Fibroblast of skin of right biceps (primary cell): ENCODE measurements at regions not wholly inside any gene's neighbourhood (a gene's known extent, or its start where the extent isn't known, plus 50 kb on each side); places are given as distances from the start of the nearest gene placed in this dataset.
"Not testable (repeated sequence)": the region's sequence is repeated elsewhere in the genome, so short reads cannot be mapped to it uniquely, and the experiment has no call there.

Experiments used
- DNase-seq: peaks from one replicate; pipeline ENCODE4 v3.0.0-alpha.2; 2013

- no peak for DNase-seq
Observed at GRCh38 chr7:108627476-108628051, 57.9 kb downstream of the DNAJB9 start.

- no peak for DNase-seq
Observed at GRCh38 chr7:108628678-108629077, 59.0 kb downstream of the DNAJB9 start.

GRCh38 chr7:108629651-108630400, 60.2 kb downstream of the DNAJB9 start:
- peak; percentile 24 for DNase-seq

- no peak for DNase-seq
Observed at GRCh38 chr7:108634036-108634435, 64.4 kb downstream of the DNAJB9 start.

GRCh38 chr7:108634535-108634934, 64.9 kb downstream of the DNAJB9 start:
- DNase-seq, result no peak

- no peak for DNase-seq
Observed at GRCh38 chr7:108637049-108637621, 67.5 kb downstream of the DNAJB9 start.

- DNase-seq, result no peak
Observed at GRCh38 chr7:108642126-108642525, 72.5 kb downstream of the DNAJB9 start.

- DNase-seq, result no peak
Observed at GRCh38 chr7:108643136-108643535, 73.5 kb downstream of the DNAJB9 start.

GRCh38 chr7:108648989-108649388, 79.3 kb downstream of the DNAJB9 start:
- no peak for DNase-seq

- DNase-seq, result peak; percentile 50
Observed at GRCh38 chr7:108650467-108650866, 80.8 kb downstream of the DNAJB9 start.

GRCh38 chr7:108652886-108653285, 83.2 kb downstream of the DNAJB9 start:
- no peak for DNase-seq

GRCh38 chr7:108653526-108653925, 83.9 kb downstream of the DNAJB9 start:
- DNase-seq, result no peak

- DNase-seq, result not testable (repeated sequence)
Observed at GRCh38 chr7:108657140-108657726, 87.6 kb downstream of the DNAJB9 start.

GRCh38 chr7:108659261-108659660, 89.6 kb downstream of the DNAJB9 start:
- DNase-seq, result peak; percentile 10

- no peak for DNase-seq
Observed at GRCh38 chr7:108659867-108660266, 90.2 kb downstream of the DNAJB9 start.

- peak; percentile 23 for DNase-seq
Observed at GRCh38 chr7:108660465-108660864, 90.8 kb downstream of the DNAJB9 start.

GRCh38 chr7:108662783-108663362, 93.2 kb downstream of the DNAJB9 start:
- no peak for DNase-seq

- no peak for DNase-seq
Observed at GRCh38 chr7:108663701-108664100, 94.0 kb downstream of the DNAJB9 start.

- no peak for DNase-seq
Observed at GRCh38 chr7:108667216-108667615, 97.5 kb downstream of the DNAJB9 start.

GRCh38 chr7:108669958-108670357, 100.3 kb downstream of the DNAJB9 start:
- no peak for DNase-seq

GRCh38 chr7:108673699-108674098, 104.0 kb downstream of the DNAJB9 start:
- peak; percentile 7 for DNase-seq

GRCh38 chr7:108684629-108685028, 115.0 kb downstream of the DNAJB9 start:
- peak; percentile 40 for DNase-seq

GRCh38 chr7:108686494-108686893, 116.8 kb downstream of the DNAJB9 start:
- DNase-seq, result no peak

- no peak for DNase-seq
Observed at GRCh38 chr7:108697254-108697653, 127.6 kb downstream of the DNAJB9 start.
